Mesendoderm (in vitro differentiated cells): ENCODE measurements at regions not wholly inside any gene's neighbourhood (a gene's known extent, or its start where the extent isn't known, plus 50 kb on each side); places are given as distances from the start of the nearest gene placed in this dataset.

Experiments used
- DNase-seq: peaks from one replicate; pipeline ENCODE4 v3.0.0; 2013
- H2AK5ac ChIP-seq: 2 replicates; pipeline ENCODE4 v1.6.1; 2013; ENCODE audit warnings: low read length, inconsistent platforms
- H2BK120ac ChIP-seq: 2 replicates; pipeline ENCODE4 v1.6.1; 2013; ENCODE audit warnings: low read depth, mild to moderate bottlenecking, low read length, moderate library complexity, mixed read lengths
- H2BK15ac ChIP-seq: replicated peaks from 2 replicates; pipeline ENCODE4 v1.6.1; 2013; ENCODE audit warnings: low read depth, mild to moderate bottlenecking, moderate library complexity
- H2BK5ac ChIP-seq: 2 replicates; pipeline ENCODE4 v1.6.1; 2013; ENCODE audit warnings: low read length, inconsistent platforms
- H3K18ac ChIP-seq: 2 replicates; pipeline ENCODE4 v1.6.1; 2013; ENCODE audit warnings: mild to moderate bottlenecking, low read length, mixed read lengths
- H3K23ac ChIP-seq: one replicate; pipeline ENCODE4 v1.6.1; 2013; ENCODE audit warnings: low read length
- H3K27ac ChIP-seq: 2 replicates; pipeline ENCODE4 v1.5.1; 2013; ENCODE audit warnings: low read depth, mild to moderate bottlenecking, inconsistent platforms, low read length, moderate library complexity
- H3K27me3 ChIP-seq: 2 replicates; pipeline ENCODE4 v1.6.1; 2013; ENCODE audit warnings: low read length, control low read depth, mild to moderate bottlenecking, inconsistent platforms; ENCODE audit not compliant: insufficient read depth, poor library complexity
- H3K36me3 ChIP-seq: 2 replicates; pipeline ENCODE4 v1.6.1; 2013; ENCODE audit warnings: low read length, inconsistent platforms; ENCODE audit not compliant: control insufficient read depth, insufficient read depth
- H3K4ac ChIP-seq: one replicate; pipeline ENCODE4 v1.6.1; 2013; ENCODE audit warnings: low read depth, mild to moderate bottlenecking, low read length, moderate library complexity
- H3K4me1 ChIP-seq: 2 replicates; pipeline ENCODE4 v1.6.1; 2013; ENCODE audit warnings: low read depth, low read length, inconsistent platforms; ENCODE audit not compliant: control insufficient read depth
- H3K4me2 ChIP-seq: 2 replicates; pipeline ENCODE4 v1.6.1; 2013; ENCODE audit warnings: low read length
- H3K4me3 ChIP-seq: 2 replicates; pipeline ENCODE4 v1.5.1; 2013; ENCODE audit warnings: mild to moderate bottlenecking, low read length
- H3K56ac ChIP-seq: one replicate; pipeline ENCODE4 v1.6.1; 2013; ENCODE audit warnings: low read length
- H3K79me1 ChIP-seq: 2 replicates; pipeline ENCODE4 v1.6.1; 2013; ENCODE audit warnings: low read length, inconsistent platforms
- H3K79me2 ChIP-seq: 2 replicates; pipeline ENCODE4 v1.6.1; 2013; ENCODE audit warnings: mild to moderate bottlenecking, low read length; ENCODE audit not compliant: control insufficient read depth, insufficient read depth
- H3K9ac ChIP-seq: 2 replicates; pipeline ENCODE4 v1.6.1; 2013; ENCODE audit warnings: low read length, inconsistent platforms
- H4K5ac ChIP-seq: one replicate; pipeline ENCODE4 v1.6.1; 2013; ENCODE audit warnings: low read length
- H4K8ac ChIP-seq: one replicate; pipeline ENCODE4 v1.6.1; 2013; ENCODE audit warnings: low read depth, mild to moderate bottlenecking, control low read depth, low read length, moderate library complexity
- WGBS: extraction: QIAGEN DNeasy Blood & Tissue Kit; methylation state at CpG from one replicate; pipeline ENCODE4 v1.1.7; 2013; ENCODE audit warnings: low lambda C conversion rate, missing lambda C conversion rate; ENCODE audit not compliant: insufficient coverage; ENCODE audit errors: extremely low coverage; 5-methylcytosine and 5-hydroxymethylcytosine counted together

DNA sequence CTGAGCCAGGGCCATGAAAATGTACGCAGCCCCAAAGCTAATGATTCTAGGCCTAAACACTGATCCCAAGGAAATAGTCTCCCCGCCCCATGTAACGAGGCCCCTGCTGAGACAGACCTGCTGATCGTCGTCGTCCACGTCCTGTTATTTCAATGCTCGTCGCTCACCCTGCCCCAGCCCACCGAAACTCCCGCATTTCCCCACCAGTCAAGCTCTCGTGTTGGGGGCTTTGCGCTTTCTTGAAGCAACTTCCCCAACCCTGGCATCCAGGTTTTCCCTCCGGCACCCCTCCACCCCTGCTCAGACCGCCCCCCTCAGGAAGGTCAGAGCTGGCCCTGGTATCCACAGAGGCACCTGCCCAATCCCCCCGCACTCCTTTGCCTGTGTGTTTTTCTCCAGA, 58.8 kb upstream of the LINC01488 start:
- H2BK5ac ChIP-seq: no peak overlapping the region
- no peaks in the 10 kb centered on the region for H3K79me1 ChIP-seq
- H4K8ac ChIP-seq: no peak overlapping the region
- no peaks in the 10 kb centered on the region for H3K4me1 ChIP-seq
- no CpG with 5 or more reads among the region's 16 CpGs for WGBS
- no peak overlapping the region for H3K56ac ChIP-seq
- no peaks in the 10 kb centered on the region for H3K36me3 ChIP-seq
- no peak overlapping the region for H2AK5ac ChIP-seq
- H4K5ac ChIP-seq: no peak overlapping the region
- no peak overlapping the region for H2BK120ac ChIP-seq
- no peak overlapping the region for H3K4ac ChIP-seq
- H2BK15ac ChIP-seq: no peak overlapping the region
- H3K27ac ChIP-seq: no peak overlapping the region
- no peak overlapping the region for H3K18ac ChIP-seq
- DNase-seq: no peak
- H3K23ac ChIP-seq: no peak overlapping the region
- no peak overlapping the region for H3K9ac ChIP-seq
- no peak overlapping the region for H3K4me2 ChIP-seq
- no peaks in the 10 kb centered on the region for H3K79me2 ChIP-seq
- H3K4me3 ChIP-seq: no peak overlapping the region
- no peaks in the 10 kb centered on the region for H3K27me3 ChIP-seq

GRCh38 chr11:69423181-69423580, 58.3 kb upstream of the LINC01488 start:
- Histone ChIP-seq H2BK120ac (no peak overlapping the region), H4K8ac (no peak overlapping the region), H2BK15ac (no peak overlapping the region), H3K4me2 (no peak overlapping the region), H4K5ac (no peak overlapping the region), H3K27ac (no peak overlapping the region), H3K79me2 (no peaks in the 10 kb centered on the region), H3K9ac (no peak overlapping the region), H3K23ac (no peak overlapping the region), H3K4me3 (no peak overlapping the region), H3K36me3 (no peaks in the 10 kb centered on the region), H3K4me1 (no peaks in the 10 kb centered on the region), H3K4ac (no peak overlapping the region), H2BK5ac (no peak overlapping the region), H3K18ac (no peak overlapping the region), H3K27me3 (no peaks in the 10 kb centered on the region), H3K79me1 (no peaks in the 10 kb centered on the region), H2AK5ac (no peak overlapping the region), H3K56ac (no peak overlapping the region)
- WGBS: no CpG with 5 or more reads among the region's 13 CpGs
- no peak for DNase-seq

- Histone ChIP-seq H4K5ac (no peak overlapping the region), H2BK5ac (no peak overlapping the region), H3K4me1 (no peaks in the 10 kb centered on the region), H3K79me2 (no peaks in the 10 kb centered on the region), H2BK120ac (no peak overlapping the region), H3K4me3 (no peak overlapping the region), H3K18ac (no peak overlapping the region), H4K8ac (no peak overlapping the region), H3K4me2 (no peak overlapping the region), H2AK5ac (no peak overlapping the region), H3K27ac (no peak overlapping the region), H3K9ac (no peak overlapping the region), H3K23ac (no peak overlapping the region), H2BK15ac (no peak overlapping the region), H3K79me1 (no peaks in the 10 kb centered on the region), H3K4ac (no peak overlapping the region), H3K27me3 (no peaks in the 10 kb centered on the region), H3K36me3 (no peaks in the 10 kb centered on the region), H3K56ac (no peak overlapping the region)
- no CpG with 5 or more reads among the region's 12 CpGs for WGBS
- no peak for DNase-seq
Measured at GRCh38 chr11:69423611-69424385, 57.7 kb upstream of the LINC01488 start.

GRCh38 chr11:69424748-69425147, 56.7 kb upstream of the LINC01488 start:
- H3K79me2 ChIP-seq: no peaks in the 10 kb centered on the region
- H4K8ac ChIP-seq: no peak overlapping the region
- no peaks in the 10 kb centered on the region for H3K4me1 ChIP-seq
- H3K4me2 ChIP-seq: no peak overlapping the region
- no peak overlapping the region for H2BK120ac ChIP-seq
- no peaks in the 10 kb centered on the region for H3K36me3 ChIP-seq
- H3K56ac ChIP-seq: no peak overlapping the region
- no peak overlapping the region for H3K18ac ChIP-seq
- no peak overlapping the region for H3K4me3 ChIP-seq
- H2AK5ac ChIP-seq: no peak overlapping the region
- H2BK15ac ChIP-seq: no peak overlapping the region
- no peak overlapping the region for H4K5ac ChIP-seq
- no peaks in the 10 kb centered on the region for H3K79me1 ChIP-seq
- no peak overlapping the region for H2BK5ac ChIP-seq
- no peak overlapping the region for H3K4ac ChIP-seq
- DNase-seq: no peak
- no CpG with 5 or more reads among the region's 3 CpGs for WGBS
- H3K27ac ChIP-seq: no peak overlapping the region
- no peak overlapping the region for H3K9ac ChIP-seq
- no peak overlapping the region for H3K23ac ChIP-seq
- H3K27me3 ChIP-seq: no peaks in the 10 kb centered on the region

DNA sequence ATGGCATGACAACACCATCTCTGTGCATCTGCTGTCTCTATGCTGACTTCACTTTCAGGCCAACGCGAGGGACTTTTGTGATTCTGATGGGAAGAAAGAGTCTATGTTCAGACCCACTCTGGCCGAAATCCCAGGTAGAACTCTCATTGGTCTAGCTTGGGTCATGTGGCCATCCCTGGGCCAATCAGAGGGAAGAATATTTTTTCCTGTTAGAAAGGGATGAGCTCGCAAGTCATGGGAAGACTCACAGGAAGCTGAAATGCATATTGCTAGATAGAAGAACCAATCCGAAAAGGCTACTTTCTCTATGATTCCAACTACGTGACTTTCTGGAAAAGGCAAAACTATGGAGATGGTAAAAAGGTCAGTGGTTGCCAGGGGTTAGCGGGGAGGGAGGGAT, 56.0 kb upstream of the LINC01488 start:
- no peak overlapping the region for H4K5ac ChIP-seq
- no peak overlapping the region for H3K4ac ChIP-seq
- no peak overlapping the region for H3K56ac ChIP-seq
- H3K79me1 ChIP-seq: no peaks in the 10 kb centered on the region
- H3K4me3 ChIP-seq: no peak overlapping the region
- no peaks in the 10 kb centered on the region for H3K4me1 ChIP-seq
- no peak overlapping the region for H2BK120ac ChIP-seq
- H2BK15ac ChIP-seq: no peak overlapping the region
- H3K79me2 ChIP-seq: no peaks in the 10 kb centered on the region
- H2BK5ac ChIP-seq: no peak overlapping the region
- WGBS: no CpG with 5 or more reads among the region's 7 CpGs
- no peak overlapping the region for H4K8ac ChIP-seq
- no peak overlapping the region for H3K23ac ChIP-seq
- no peaks in the 10 kb centered on the region for H3K36me3 ChIP-seq
- no peak overlapping the region for H3K27ac ChIP-seq
- H3K18ac ChIP-seq: no peak overlapping the region
- no peak for DNase-seq
- H3K27me3 ChIP-seq: no peaks in the 10 kb centered on the region
- no peak overlapping the region for H2AK5ac ChIP-seq
- no peak overlapping the region for H3K4me2 ChIP-seq
- H3K9ac ChIP-seq: no peak overlapping the region
